Fibroblast of lung (primary cell): ENCODE measurements at regions not wholly inside any gene's neighbourhood (a gene's known extent, or its start where the extent isn't known, plus 50 kb on each side); places are given as distances from the start of the nearest gene placed in this dataset.

Source experiments
- EZH2 ChIP-seq: IDR thresholded peaks from 2 replicates; pipeline ENCODE4 v1.5.1; 2012; ENCODE audit warnings: low read length, control low read depth, mild to moderate bottlenecking; ENCODE audit errors: missing control alignments
- TF ChIP-seq, protein P1 (sequence below), 2 donors: IDR thresholded peaks in 1 of 2; conservative IDR thresholded peaks in 1 of 2; 1 replicate in 1 of 2; 2 replicates in 1 of 2; pipeline ENCODE4 v1.5.1; 2011 to 2012; ENCODE audit warnings: low read length in 2 of 2, control low read depth in 1 of 2, inconsistent platforms in 1 of 2, low read depth in 1 of 2, mild to moderate bottlenecking in 1 of 2

DNA sequence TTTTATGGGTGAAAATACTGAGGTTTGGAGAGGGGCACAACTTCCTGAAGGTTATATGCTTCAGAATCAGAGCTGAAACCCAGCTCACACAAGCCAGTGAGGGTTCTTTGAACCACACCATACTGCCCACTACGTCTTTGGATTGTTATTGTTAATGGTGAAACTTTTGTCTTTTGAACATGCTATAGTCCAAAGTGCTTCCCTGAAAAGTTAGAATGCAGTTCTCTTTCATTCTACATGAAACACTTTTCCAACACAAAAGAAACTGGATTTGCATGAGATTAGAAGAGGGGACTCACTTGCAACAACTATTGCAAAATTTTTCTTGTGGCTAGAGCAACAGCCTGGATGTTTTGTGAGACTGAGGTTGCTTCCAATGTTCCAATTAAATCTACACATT is 473.6 kb downstream of the SOX2 start:
- TF ChIP-seq EZH2: no peak
- TF ChIP-seq, protein P1, sequence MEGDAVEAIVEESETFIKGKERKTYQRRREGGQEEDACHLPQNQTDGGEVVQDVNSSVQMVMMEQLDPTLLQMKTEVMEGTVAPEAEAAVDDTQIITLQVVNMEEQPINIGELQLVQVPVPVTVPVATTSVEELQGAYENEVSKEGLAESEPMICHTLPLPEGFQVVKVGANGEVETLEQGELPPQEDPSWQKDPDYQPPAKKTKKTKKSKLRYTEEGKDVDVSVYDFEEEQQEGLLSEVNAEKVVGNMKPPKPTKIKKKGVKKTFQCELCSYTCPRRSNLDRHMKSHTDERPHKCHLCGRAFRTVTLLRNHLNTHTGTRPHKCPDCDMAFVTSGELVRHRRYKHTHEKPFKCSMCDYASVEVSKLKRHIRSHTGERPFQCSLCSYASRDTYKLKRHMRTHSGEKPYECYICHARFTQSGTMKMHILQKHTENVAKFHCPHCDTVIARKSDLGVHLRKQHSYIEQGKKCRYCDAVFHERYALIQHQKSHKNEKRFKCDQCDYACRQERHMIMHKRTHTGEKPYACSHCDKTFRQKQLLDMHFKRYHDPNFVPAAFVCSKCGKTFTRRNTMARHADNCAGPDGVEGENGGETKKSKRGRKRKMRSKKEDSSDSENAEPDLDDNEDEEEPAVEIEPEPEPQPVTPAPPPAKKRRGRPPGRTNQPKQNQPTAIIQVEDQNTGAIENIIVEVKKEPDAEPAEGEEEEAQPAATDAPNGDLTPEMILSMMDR (conservative IDR thresholded peaks at IDR 0.05 in 1 of 2, IDR thresholded peaks at IDR 0.05 in 1 of 2; ENCODE audit: low read depth in 1 of 2, low read length in 2 of 2): no peak
